Inflammatory macrophage treated with lipopolysaccharide for 1 hour (primary cell): ENCODE measurements at regions not wholly inside any gene's neighbourhood (a gene's known extent, or its start where the extent isn't known, plus 50 kb on each side); places are given as distances from the start of the nearest gene placed in this dataset.

Source experiments
- DNase-seq, 2 donors: peaks; one replicate each; pipeline ENCODE4 v3.0.0-alpha.2; 2020 to 2022

DNA sequence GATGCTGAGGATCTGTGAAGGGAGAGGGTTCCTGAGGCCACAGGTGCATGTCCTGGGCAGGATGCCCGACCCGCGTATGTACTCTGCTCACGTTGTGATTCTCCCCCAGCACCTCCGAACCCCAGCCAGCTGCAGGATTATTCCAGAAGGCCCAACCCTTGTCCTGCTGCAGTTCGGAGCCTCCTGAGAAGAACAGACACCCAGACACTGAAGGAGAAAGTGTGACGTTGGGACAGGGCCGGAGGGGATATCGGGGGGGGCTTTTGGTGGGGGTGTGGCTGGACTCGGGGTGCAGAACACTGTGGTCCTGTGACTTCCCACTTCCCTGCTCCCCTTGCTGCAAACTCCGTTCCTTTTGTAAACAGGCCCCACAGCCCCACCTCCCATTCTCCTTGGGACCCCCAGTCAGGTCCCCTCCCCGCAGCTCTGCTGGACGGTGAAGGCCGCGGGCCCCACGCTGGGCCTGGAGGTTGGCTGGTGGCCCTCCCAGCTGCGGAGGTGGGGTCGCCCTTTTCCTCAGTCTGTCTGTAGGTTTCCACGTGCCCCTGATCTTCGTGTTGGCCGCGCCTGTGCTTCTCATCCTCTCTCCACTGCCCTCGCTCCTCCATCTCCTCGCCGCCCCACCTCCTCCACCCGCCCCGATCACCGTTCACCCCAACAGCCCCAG, 83.0 kb upstream of the ADRA2C start:
- DNase-seq: no peak

- no peak for DNase-seq
These were observed 83.7 kb upstream of the ADRA2C start for GRCh38 chr4:3682236-3683076.

DNA sequence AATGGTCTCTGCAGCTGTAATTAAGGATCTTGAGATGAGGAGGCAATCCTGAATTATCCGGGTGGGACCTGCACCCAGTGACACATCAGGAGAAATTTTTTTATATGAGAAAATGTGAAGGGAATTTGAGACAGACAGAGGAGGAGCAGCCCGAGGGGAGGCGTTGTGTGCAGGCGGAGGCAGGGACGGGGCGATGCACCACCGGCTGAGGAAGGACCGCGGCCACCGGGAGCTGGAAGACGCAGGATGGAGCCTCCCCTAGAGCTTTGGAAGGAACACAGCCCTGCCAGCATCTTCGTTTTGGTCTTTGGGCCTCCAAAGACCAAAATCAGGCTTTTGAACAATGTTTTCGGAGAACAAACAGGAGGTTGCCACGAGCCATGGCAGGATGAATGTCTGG, 85.0 kb upstream of the ADRA2C start:
- DNase-seq: no peak

DNA sequence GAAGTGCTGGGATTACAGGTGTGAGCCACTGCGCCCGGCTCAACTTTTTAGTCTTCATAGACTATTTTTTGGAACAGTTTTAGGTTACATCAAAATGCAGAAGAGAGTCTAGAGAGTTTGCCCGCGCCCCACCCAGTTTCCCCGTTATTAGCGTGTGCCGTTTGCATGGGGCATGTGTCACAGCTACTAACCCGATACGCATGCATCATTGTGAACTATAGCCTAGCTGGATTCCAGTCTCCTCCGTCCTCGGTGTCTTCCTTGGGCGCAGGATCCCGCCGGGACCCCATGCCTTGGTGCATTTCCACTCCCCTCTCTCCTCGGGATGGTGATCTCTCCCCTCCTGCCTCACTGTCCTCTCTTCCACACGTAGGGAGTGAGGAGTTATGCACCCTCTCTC, 85.5 kb upstream of the ADRA2C start:
- DNase-seq: no peak

- no peak for DNase-seq
These were observed 86.3 kb upstream of the ADRA2C start for GRCh38 chr4:3679851-3680311.

- no peak for DNase-seq
These were observed 86.9 kb upstream of the ADRA2C start for GRCh38 chr4:3679071-3679825.

- peak; percentile 12 to 31 for DNase-seq
These were observed 88.5 kb upstream of the ADRA2C start for GRCh38 chr4:3677748-3678070.

GRCh38 chr4:3676907-3677747, 89.1 kb upstream of the ADRA2C start:
- DNase-seq: no peak

DNA sequence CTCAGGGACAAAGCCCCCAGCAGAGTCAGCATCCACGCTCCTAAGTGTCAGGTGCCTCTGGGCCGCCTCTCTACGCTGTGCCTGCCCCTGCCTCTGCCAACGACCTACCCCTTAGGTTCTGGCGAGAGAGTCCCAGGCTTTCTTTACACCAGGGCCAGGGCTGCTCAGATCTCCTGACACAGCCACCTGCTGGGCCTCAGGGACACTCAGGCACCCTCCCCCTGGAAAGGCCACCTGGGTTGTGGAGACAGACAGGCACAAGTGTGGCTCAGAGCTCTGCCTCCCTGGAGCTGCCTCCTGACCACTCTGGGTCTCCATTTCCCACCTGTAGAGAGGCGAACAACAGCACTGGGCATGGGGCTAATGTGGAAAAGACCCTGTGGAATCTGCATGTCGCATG, 90.0 kb upstream of the ADRA2C start:
- DNase-seq: no peak

GRCh38 chr4:3675251-3676115, 90.7 kb upstream of the ADRA2C start:
- no peak for DNase-seq

DNA sequence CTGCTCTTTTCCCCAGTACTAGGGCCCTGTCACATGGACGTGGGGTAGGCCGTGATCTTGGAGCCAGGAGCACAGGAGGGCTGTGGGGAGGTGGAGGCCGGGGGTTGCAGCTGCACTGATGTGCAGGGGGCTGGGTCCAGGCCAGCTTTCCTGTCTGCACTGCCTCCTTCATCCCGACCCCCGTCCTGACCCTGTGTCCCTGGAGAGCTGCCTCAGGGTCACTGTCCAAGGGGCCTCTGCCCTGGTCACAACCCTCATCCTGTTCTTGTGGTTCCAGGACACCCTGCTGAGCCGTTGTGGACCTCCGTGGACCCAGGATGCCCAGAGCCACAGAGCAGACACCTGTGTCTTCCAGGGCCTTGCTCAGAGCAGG, 91.7 kb upstream of the ADRA2C start:
- DNase-seq: no peak

DNA sequence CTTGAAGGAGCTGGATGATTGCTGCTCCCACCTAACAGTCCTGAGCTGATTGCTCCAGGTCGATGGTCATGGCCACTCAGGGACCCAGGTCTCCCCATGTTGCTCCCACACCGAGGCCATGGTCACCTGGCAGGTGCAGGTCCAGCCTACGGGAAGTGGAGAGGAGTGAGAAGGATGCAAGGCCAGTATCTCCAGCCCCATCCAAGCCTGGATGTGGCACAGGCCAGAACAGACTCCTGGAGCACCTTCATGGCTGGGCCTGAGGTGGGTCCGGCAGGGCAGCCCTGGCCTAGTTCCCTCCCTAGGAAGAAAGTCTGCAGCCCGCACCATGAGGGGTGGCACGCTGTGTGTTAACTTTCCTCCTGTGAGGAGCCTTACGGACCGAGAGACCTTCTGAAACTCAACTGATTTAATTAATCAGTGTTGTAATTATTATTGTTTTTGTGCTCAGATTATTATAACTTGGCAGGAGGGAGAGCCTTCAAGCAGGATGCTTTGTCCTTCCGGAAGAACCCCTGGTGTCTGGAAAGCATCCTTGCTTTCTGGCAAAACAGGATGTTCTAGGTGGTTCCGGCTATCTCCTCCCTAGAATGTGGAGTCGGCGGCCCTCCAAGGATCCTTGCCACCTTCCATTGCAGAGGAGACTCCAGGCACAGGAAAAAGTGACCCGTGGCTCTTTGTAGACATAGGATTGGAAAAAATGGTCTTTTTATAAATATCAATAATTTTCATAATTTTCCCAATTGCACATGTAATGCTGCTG, 92.3 kb upstream of the ADRA2C start:
- DNase-seq: no peak

GRCh38 chr4:3673176-3673575, 93.0 kb upstream of the ADRA2C start:
- no peak for DNase-seq

- no peak for DNase-seq
These were observed 93.7 kb upstream of the ADRA2C start for GRCh38 chr4:3672465-3672831.

- DNase-seq: no peak
These were observed 94.4 kb upstream of the ADRA2C start for GRCh38 chr4:3671571-3672464.

- DNase-seq: no peak
These were observed 95.4 kb upstream of the ADRA2C start for GRCh38 chr4:3670521-3671519.

DNA sequence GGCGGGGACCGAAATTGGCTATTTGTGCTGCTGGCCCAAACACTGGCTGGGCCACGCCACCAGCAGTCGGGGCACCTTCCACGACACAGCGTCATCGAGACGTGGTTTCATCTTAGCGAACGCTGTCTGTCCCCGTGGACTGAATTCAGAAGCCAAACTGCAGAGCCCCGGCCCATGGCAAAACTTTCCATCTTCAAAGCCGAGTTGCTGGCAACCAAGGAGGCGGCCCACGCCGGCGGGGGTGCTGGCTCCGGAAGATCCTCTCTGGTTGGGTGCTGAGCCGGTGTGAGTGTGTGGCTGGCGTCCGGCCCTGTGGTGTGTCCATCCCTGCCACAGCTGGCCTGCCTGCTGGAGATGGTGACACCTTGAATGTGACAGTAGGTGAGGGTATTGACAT, 96.6 kb upstream of the ADRA2C start:
- DNase-seq: no peak

DNA sequence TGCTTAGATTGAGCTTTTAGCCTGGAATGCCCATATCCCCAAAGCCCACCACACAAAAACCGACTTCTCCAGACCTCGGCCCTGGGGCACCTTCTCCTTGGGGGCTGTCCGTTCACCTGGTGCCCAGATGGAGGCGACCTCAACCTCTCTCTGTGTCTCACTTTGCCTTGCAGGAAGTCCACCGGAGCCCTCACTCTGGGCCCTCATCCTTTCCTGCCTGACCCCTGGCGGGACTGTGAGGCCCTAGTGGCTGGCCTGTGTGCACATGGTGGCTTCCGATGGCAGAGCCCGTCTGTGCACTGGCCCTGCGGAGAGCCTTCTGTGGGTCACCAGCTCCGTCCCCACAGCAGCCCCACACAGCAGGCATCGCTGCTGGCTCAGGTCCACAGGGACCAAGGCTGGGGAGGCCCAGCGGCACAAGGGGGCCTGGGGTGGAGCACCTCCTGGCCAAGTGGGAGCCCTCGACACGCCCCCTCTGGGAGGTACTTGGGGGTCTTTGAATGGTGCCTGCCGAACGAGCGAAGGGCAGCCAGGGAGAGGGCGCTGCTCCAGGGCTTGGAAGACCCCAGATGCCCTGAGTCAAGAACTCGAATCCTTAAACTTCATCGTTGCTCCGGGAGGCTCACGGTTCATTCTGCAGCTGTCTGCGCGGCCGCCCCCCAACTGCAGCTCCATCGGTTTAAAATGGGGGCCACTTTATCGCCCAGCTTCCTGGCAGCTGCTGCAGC, 97.2 kb upstream of the ADRA2C start:
- DNase-seq: no peak
